Lower lobe of right lung (tissue), 2 donors: ENCODE measurements at regions not wholly inside any gene's neighbourhood (a gene's known extent, or its start where the extent isn't known, plus 50 kb on each side); places are given as distances from the start of the nearest gene placed in this dataset.

Source experiments
- ATAC-seq, 2 donors: fragments of 200-7000 bp; cut with Tn5 transposase; one replicate each; pipeline ENCODE4 v1.9.1; 2020 to 2022; ENCODE audit warnings: mild to moderate bottlenecking in 2 of 2, moderate library complexity in 2 of 2
- DNase-seq: peaks from one replicate; pipeline ENCODE4 v3.0.0-alpha.2; 2020
- H3K27ac ChIP-seq: fragments of 200-600 bp; one replicate; pipeline ENCODE4 v1.8.0; 2022
- H3K27me3 ChIP-seq: fragments of 200-600 bp; one replicate; pipeline ENCODE4 v1.8.0; 2022; ENCODE audit warnings: low read depth
- H3K36me3 ChIP-seq: fragments of 200-600 bp; one replicate; pipeline ENCODE4 v1.8.0; 2022; ENCODE audit warnings: mild to moderate bottlenecking
- H3K4me1 ChIP-seq: fragments of 200-600 bp; one replicate; pipeline ENCODE4 v1.8.0; 2022
- H3K4me3 ChIP-seq: fragments of 200-600 bp; one replicate; pipeline ENCODE4 v1.8.0; 2022; ENCODE audit warnings: mild to moderate bottlenecking
- H3K9me3 ChIP-seq: fragments of 200-600 bp; one replicate; pipeline ENCODE4 v1.8.0; 2022
- CTCF ChIP-seq: fragments of 200-600 bp; IDR thresholded peaks from one replicate; pipeline ENCODE4 v1.8.0; 2022; ENCODE audit warnings: antibody characterized with exemption, mild to moderate bottlenecking
- intact Hi-C: fragments of 100-400 bp; cut with DNase I; formaldehyde crosslinking; loops from one replicate; pipeline ENCODE4 v1.11.0; 2022
- donor health status: DM: no; HTN: yes; CAD: no; lungs with severe emphysema.

- Histone ChIP-seq H3K4me1 (no peaks in the 10 kb centered on the region), H3K4me3 (no peak overlapping the region), H3K36me3 (no peaks in the 10 kb centered on the region), H3K27me3 (no peaks in the 10 kb centered on the region), H3K27ac (no peak overlapping the region), H3K9me3 (no peaks in the 10 kb centered on the region)
- ATAC-seq (no peak), DNase-seq (no peak)
- TF ChIP-seq CTCF, result no peak
- intact Hi-C loops, result no loop called here
Measured at GRCh38 chr2:16115881-16116830, 175.8 kb downstream of the MYCN start.

GRCh38 chr2:16115291-16115690 lies 174.9 kb downstream of the MYCN start:
- Histone ChIP-seq H3K4me3 (no peak overlapping the region), H3K4me1 (no peaks in the 10 kb centered on the region), H3K27ac (no peak overlapping the region), H3K9me3 (no peaks in the 10 kb centered on the region), H3K36me3 (no peaks in the 10 kb centered on the region), H3K27me3 (no peaks in the 10 kb centered on the region)
- no peak for DNase-seq
- ATAC-seq, result no peak
- TF ChIP-seq CTCF, result no peak
- intact Hi-C loops, result no loop called here

GRCh38 chr2:16114836-16115235 lies 174.5 kb downstream of the MYCN start:
- H3K4me3 ChIP-seq, result no peak overlapping the region
- DNase-seq (no peak), ATAC-seq (no peak)
- no peak overlapping the region for H3K27ac ChIP-seq
- no peak for TF ChIP-seq CTCF
- H3K4me1 ChIP-seq, result no peaks in the 10 kb centered on the region
- intact Hi-C loops, result no loop called here
- no peaks in the 10 kb centered on the region for H3K9me3 ChIP-seq
- H3K27me3 ChIP-seq, result no peaks in the 10 kb centered on the region
- H3K36me3 ChIP-seq, result no peaks in the 10 kb centered on the region

- H3K27ac ChIP-seq, result no peak overlapping the region
- H3K9me3 ChIP-seq, result no peaks in the 10 kb centered on the region
- DNase-seq (no peak), ATAC-seq (no peak)
- TF ChIP-seq CTCF, result no peak
- H3K36me3 ChIP-seq, result no peaks in the 10 kb centered on the region
- intact Hi-C loops, result no loop called here
- no peak overlapping the region for H3K4me3 ChIP-seq
- no peaks in the 10 kb centered on the region for H3K4me1 ChIP-seq
- H3K27me3 ChIP-seq, result no peaks in the 10 kb centered on the region
Measured at GRCh38 chr2:16114070-16114469, 173.7 kb downstream of the MYCN start.

- Histone ChIP-seq H3K4me1 (no peaks in the 10 kb centered on the region), H3K36me3 (no peaks in the 10 kb centered on the region), H3K9me3 (no peaks in the 10 kb centered on the region), H3K27ac (no peak overlapping the region), H3K4me3 (no peak overlapping the region), H3K27me3 (no peaks in the 10 kb centered on the region)
- ATAC-seq (peak in 1 of 2 donors; percentile 34), DNase-seq (no peak)
- TF ChIP-seq CTCF, result no peak
- intact Hi-C loops, result no loop called here
Measured at GRCh38 chr2:16113568-16113967, 173.2 kb downstream of the MYCN start.
